NK-92 (cell line): ENCODE measurements at regions not wholly inside any gene's neighbourhood (a gene's known extent, or its start where the extent isn't known, plus 50 kb on each side); places are given as distances from the start of the nearest gene placed in this dataset.

Source experiments
- DNase-seq: peaks from one replicate; lab custom pipeline; 2025; ENCODE audit not compliant: unreplicated experiment; lab: John Stamatoyannopoulos, UW

DNA sequence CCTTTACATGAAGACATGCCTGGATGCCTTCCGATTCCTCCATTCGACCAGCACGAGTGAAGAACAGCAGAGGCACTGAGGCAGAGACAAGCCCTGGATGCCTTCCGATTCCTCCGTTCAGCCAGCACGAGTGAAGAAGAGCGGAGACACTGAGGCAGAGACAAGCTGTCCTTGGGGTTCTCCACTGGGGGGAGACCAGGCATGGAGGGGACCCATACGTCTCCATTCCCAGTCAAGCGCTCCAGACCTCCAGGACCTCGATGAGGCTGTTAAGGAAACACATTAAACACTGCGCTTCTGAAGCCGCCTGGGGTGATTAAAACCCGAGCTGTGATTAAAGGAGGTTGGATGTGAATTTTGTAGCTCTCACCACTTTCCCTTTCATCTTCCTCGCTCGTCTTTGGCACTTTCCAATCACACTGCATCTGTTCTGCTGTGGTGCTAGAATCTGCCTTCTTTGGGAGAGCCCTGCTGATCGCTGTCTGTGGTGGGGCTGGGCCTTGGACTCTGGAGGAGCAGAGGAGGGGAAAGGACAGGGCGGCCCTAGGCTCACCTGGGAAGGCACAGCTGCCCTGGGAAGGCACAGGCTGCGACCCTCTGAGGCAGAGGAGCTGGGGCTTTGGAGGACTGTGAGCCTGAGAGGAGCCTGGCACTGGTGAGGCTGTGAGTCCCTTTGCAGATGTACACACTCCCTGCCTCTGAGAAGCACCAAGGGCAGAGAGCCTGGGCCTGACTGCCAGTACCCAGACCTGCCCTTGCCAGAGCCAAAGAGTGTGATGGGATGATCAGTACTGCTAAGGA lies 463.1 kb upstream of the HS6ST1 start:
- no peak for DNase-seq

DNA sequence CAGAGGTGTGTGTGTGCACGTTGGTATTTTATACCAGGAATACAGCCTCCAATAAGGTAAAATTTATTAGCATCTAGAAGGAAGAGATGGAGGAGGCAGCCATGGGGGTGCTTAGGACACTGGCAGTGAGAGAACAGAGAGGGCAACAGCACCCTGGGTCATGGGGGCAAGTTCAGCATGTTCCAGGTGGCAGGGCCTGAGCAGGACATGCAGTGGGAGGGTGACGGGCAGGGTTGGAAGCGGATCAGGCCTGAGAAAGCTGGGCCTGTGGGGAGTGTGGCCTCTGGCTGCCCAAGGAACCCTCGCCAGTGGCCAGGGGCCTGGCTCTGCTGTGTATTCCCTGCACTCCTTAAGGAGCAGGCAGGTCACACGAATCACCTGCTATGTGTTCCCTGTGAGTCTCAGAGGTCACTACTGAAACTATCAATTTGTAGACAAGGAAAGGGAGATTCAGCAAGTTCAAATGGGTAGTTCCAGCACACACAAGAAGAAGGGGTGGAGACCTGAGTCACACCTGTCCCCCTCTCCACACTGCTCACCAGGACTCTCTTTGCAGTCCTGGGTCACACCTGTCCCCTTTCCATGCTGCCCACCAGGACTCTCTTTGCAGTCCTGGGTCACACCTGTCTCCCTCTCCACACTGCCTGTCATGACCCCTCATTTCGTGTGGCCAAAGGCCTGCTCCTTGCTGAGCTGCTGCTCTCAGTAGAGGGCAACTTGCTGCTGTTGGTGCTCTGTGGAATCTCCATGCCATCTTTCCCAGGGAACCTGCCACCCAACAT lies 463.9 kb upstream of the HS6ST1 start:
- DNase-seq = no peak

GRCh38 chr2:128783193-128783671 lies 464.6 kb upstream of the HS6ST1 start:
- DNase-seq = no peak

DNA sequence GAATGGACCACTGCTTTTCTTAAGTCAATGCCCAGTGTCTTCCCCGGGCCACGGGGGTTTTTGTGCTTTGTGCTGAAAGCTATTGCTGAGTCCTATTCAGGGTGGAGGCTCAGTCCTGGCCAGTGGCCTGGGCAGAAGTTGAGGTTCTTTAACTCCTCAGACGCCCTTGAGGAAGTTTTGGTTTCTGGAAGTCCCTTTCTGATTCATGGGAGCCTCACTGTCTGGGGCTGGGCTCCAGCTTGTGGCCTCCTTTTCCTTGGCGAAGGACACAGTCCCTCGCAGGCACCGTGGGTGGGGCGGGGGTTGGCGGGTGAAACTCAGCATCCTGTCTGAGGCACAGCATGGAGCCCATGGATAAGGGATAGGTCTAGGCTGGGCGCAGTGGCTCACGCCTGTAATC lies 465.2 kb upstream of the HS6ST1 start:
- no peak for DNase-seq

DNA sequence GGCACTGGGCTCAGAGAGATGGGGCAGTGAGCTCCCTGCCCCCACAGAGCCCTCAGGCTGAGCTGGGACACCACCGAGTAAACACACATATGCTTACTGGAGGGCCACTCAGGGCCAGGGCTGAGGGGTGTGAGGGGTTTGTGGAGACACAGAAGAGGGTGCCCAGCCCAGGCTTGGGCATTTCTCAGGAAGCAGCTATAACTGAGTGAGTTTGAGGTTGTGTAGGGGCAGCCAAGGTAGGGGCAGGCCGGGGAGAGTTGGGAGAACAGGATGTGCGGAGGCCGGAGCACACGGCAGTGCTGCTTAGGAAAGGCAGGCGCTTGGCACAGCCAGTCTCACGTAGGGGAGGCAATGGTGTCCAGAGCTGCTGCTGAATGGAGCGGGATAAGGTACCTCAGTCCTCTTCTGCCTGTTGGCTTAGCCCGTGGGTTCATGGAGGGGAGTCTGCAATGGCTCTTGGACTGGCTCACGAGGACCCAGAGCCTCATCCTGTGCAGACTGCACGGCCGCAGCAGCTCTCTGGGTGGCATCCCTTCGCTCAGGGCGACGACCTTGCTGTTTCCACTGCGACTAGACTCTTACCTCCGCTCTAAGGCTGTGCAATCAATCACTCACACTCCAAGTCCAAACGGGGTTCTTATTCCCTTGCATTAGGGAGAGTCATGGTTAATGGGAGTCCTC lies 466.1 kb upstream of the HS6ST1 start:
- no peak for DNase-seq

DNA sequence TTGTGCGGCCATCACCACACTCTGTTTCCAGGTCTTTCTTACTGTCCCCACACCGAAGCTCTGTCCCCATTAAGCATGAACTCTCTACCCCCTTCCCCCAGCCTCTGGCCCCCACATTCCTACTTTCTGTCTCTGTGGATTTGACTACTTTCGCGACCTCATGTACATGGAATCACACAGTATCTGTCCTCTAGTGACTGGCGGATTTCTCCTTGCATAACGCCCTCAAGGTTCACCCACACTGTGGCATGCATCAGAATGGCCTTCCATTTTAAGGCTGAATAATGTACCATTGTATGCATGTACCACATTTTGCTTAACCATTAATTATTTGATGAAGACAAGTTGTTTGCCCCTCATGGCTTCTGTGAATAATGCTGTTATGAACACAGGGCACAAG lies 467.6 kb upstream of the HS6ST1 start:
- DNase-seq = no peak

- no peak for DNase-seq
Measured at GRCh38 chr2:128786741-128787478, 468.2 kb upstream of the HS6ST1 start.

DNA sequence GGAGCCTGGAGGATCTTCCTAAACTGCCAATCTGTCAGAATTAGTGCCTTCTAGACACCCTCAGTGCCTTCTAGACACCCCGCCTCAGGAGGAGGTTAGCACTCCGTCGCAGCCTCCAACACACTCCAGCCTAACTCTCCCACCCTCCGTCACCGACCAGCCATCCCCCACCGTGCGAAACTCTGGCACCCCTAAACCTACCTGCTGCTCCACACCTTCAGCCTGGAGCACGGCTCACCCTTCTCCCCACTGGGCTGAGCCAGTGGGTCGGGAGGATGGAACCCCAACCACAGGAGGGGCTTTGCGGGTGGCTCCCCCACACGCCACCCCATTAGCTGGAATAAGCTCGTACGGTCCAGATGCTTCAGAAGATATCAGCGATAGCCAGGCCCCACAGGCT lies 468.9 kb upstream of the HS6ST1 start:
- no peak for DNase-seq

DNA sequence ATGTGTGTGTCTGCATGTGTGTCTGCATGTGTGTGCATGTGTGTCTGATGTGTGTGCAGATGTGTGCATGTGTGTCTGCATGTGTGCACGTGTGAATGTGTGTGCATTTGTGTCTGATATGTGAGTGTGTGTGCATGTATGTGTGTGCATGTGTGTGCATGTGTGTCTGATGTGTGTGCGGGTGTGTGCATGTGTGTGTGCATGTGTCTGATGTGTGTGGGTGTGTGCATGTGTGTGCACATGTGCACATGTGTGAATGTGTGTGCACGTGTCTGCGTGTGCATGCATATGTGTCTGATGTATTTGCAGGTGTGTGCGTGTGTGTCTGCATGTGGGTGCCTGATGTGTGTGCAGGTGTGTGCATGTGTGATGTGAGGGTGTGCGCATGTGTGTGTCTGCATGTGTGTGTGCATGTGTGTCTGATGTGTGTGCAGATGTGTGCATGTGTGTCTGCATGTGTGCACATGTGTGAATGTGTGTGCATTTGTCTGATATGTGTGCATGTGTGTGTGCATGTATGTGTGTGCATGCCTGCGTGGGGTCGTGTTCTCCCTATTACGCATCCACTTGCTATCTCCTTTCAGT lies 470.1 kb upstream of the HS6ST1 start:
- no peak for DNase-seq

DNA sequence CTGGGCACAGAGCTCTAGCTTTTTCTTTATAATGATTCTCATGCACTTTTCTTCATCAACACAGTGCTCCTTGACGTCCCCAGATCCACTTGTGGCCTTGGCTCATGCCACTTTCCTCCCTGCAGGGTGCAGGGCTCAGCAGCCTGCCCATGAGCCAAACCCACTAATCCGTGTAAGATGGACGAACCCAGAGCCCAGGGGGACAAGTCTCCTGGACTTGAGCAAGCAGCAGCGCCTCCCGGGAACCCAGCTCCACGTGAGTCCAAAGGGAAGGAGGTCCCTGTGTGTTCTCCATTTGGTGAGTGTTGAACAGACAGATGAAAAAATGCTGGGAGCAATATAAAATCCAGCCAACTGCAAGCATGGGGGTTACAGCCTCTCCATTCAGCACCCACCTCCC lies 470.6 kb upstream of the HS6ST1 start:
- no peak for DNase-seq

DNA sequence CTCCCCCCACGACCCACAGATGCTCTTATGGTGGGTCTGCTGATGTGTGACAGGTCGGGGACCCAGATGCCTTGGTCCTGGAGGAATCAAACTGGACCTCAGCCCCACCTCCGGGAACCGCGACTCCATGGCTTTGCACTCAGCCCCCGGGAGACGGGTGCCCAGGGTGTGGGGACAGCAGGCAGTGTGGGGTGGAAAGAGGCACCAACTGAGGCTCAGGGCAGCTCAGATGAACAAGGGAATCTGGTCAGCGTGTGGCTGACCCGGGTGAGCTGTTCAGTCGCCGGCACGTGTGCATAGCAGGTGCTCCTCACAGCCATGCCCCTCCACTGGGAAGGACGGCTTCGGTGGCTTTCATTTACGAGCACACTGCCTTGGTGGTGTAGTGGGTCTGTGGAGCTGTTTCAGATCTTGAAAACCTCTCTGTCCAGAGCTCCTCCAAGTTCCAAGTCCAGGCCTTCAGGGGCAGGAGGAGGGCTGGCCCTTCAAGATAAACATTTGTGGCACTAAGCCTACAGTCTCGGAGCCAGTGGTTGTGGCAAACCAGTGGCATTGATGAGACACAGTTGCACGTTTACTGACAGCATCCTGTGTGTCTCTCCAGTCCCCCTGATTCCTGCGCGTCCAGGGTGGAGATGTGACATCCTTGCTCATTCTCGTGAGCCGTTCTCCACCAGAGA lies 471.2 kb upstream of the HS6ST1 start:
- no peak for DNase-seq

DNA sequence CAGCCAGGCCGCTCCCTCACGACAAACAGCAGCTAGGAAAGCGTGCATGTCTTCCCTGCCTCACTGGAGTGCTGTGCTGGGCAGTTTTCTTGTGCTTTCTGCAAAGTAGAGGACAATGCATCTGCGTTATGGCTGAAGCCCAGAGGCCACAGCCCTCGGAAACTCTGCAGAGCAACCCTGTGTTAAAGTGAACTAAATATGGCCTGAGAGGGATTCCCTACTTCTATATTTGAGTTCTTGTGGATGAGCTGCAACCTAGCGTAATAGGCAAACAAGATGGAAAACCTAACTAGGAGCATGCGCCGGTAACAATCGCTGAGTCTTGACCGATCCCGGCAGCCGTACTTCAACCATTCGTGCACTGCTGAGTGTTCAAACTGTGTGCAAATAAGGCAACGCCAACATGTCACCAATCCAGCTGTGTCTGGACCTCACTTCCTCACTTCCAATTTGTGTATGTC lies 471.9 kb upstream of the HS6ST1 start:
- no peak for DNase-seq

GRCh38 chr2:128791120-128791984 lies 472.7 kb upstream of the HS6ST1 start:
- DNase-seq = no peak

DNA sequence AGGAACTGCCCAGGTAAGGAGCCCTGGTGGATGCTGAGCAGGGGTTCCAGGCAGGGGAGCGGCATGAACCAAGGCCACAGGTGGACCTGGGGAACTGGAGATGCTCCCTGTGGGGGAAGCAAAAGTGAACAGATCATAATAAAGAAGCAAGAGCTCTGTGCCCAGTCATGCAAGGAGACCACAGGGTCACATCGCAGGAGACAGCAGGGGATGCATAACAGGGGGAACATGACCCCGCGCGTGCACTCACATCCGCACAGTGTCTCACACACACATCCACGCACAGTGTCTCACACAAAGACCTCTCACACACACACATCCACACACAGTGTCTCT lies 473.3 kb upstream of the HS6ST1 start:
- no peak for DNase-seq

- DNase-seq = no peak
Measured at GRCh38 chr2:128792476-128793054, 473.9 kb upstream of the HS6ST1 start.

- DNase-seq = no peak
Measured at GRCh38 chr2:128793404-128793803, 474.7 kb upstream of the HS6ST1 start.

DNA sequence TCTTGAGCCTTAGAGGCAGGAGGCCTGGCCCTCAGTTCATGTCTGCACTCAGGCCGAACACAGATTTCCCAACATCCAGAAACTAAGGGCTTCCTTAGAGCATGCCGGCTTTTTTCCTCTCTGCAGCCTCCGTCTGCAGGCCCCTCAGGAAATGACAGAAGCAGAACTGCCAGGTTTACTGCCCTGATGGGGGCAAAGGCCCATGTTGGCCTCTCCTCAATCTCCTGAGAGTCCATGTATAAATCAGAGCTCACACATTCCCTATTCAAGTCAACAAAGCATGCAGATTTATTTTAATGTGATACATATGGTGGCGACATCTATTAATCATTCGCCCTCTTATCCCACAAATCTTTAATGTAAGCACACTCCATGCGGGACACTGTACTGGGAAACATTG lies 475.6 kb upstream of the HS6ST1 start:
- no peak for DNase-seq

DNA sequence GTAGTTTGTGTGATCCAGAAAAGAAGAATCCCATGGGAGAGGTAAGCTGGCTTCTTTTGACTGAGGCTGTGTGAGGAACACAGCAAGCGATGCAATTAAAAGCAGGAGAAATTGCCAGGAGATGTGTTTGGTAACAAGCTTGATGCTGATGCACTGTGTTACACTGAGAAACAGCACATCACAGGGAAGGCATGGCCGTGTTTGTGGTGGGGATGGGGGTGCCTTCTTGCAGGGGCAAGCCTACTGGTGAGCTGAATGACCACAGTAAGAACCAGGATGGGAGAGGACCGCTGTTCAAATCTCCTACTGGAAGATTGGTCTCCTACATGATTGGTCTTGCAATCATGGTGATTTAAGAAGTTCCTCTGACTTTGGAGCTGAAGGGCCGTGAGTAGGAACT lies 477.7 kb upstream of the HS6ST1 start:
- DNase-seq = no peak

DNA sequence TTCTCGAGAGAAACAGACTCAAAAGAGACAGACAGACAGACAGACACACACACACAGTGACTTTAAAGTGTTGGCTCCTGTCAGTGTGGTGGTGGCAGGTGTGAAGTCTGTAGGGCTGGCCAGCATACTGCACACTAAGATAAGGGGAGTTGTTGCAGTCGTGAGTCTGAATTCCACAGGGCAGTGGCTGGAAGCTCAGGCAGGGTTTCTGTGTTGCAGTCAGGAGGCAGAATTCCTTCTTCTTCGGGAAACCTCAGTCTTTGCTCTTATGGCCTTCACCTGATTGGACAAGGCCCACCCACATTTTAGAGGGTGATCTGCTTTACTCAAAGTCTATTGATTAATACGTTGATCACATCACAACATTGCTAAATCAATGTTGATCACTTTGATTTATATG lies 478.4 kb upstream of the HS6ST1 start:
- no peak for DNase-seq
